ENCODE measurements at regions not wholly inside any gene's neighbourhood (a gene's known extent, or its start where the extent isn't known, plus 50 kb on each side); places are given as distances from the start of the nearest gene placed in this dataset.

GRCh38 chr9:109834855-109835254 is 54.9 kb downstream of the PALM2AKAP2 start:
- Histone ChIP-seq H3K4me2 (no peak overlapping the region), H3K4me3 (no peak overlapping the region), H3K9me3 (no peaks in the 10 kb centered on the region; the same call in 2 of the 3 replicates), H3K27ac (no peak overlapping the region), H3K4me1 (no peaks in the 10 kb centered on the region)
- DNase-seq (ENCODE audit: low read depth in 1 of 2, low spot score in 1 of 2) (no peak), FAIRE-seq (no peak), ATAC-seq (no peak)
- no peak for TF ChIP-seq E2F6 (IDR thresholded peaks at IDR 0.05; ENCODE audit: borderline replicate concordance, low read depth)
- TF ChIP-seq CTCF (IDR thresholded peaks at IDR 0.05), result no peak
- TF ChIP-seq ATOH8 (CRISPR knock-in tag; IDR thresholded peaks at IDR 0.05; ENCODE audit: low read depth), result no peak
- no peak for TF ChIP-seq RNF2 (IDR thresholded peaks at IDR 0.05; ENCODE audit: borderline replicate concordance, low read depth)
- TF ChIP-seq KDM1A (IDR thresholded peaks at IDR 0.05; ENCODE audit: low read depth), result no peak
- TF ChIP-seq HDAC2 (IDR thresholded peaks at IDR 0.05), result no peak
- no peak for TF ChIP-seq HOXA7 (CRISPR knock-in tag; IDR thresholded peaks at IDR 0.05)
- TF ChIP-seq ZSCAN20 (CRISPR knock-in tag; IDR thresholded peaks at IDR 0.05), result no peak
- no peak for TF ChIP-seq MAZ (IDR thresholded peaks at IDR 0.05; ENCODE audit: borderline replicate concordance, low read depth, low read length)
- TF ChIP-seq SREBF2 (IDR thresholded peaks at IDR 0.05), result no peak
- TF ChIP-seq POLR2AphosphoS2 (conservative IDR thresholded peaks at IDR 0.05; ENCODE audit: low read length), result no peak
- no peak for TF ChIP-seq HMGXB4 (CRISPR knock-in tag; IDR thresholded peaks at IDR 0.05; ENCODE audit: borderline replicate concordance)
- no peak for TF ChIP-seq PBX3 (IDR thresholded peaks at IDR 0.05)
- no peak for TF ChIP-seq NR3C1 (IDR thresholded peaks at IDR 0.05)
- TF ChIP-seq EHMT2 (IDR thresholded peaks at IDR 0.05; ENCODE audit: low read depth), result no peak
- TF ChIP-seq, protein P1, sequence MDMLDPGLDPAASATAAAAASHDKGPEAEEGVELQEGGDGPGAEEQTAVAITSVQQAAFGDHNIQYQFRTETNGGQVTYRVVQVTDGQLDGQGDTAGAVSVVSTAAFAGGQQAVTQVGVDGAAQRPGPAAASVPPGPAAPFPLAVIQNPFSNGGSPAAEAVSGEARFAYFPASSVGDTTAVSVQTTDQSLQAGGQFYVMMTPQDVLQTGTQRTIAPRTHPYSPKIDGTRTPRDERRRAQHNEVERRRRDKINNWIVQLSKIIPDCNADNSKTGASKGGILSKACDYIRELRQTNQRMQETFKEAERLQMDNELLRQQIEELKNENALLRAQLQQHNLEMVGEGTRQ (IDR thresholded peaks at IDR 0.05), result no peak
- TF ChIP-seq ZNF302 (CRISPR knock-in tag; IDR thresholded peaks at IDR 0.05), result no peak
- CTCF ChIA-PET, result interaction anchor here (1.1 to 1.5 kb wide), 2 partner anchors 10 to 17 kb away, joined by 3 to 5 read pairs; no protein-coding TSS in a partner anchor
- 4% methylated on average over 2 of the region's 2 CpGs for WGBS (ENCODE audit: missing lambda C conversion rate)
- POLR2A ChIA-PET, result no interaction called here

- DNase-seq (ENCODE audit: low read depth in 1 of 2, low spot score in 1 of 2), result no peak
- no peak for TF ChIP-seq CHD2 (IDR thresholded peaks at IDR 0.05; ENCODE audit: low read length, partially characterized antibody)
- TF ChIP-seq, protein P2, sequence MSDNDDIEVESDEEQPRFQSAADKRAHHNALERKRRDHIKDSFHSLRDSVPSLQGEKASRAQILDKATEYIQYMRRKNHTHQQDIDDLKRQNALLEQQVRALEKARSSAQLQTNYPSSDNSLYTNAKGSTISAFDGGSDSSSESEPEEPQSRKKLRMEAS (IDR thresholded peaks at IDR 0.05), result no peak
- TF ChIP-seq HOXB5 (CRISPR knock-in tag; IDR thresholded peaks at IDR 0.05), result no peak
- no peak for TF ChIP-seq ZC3H11A (IDR thresholded peaks at IDR 0.05)
- TF ChIP-seq RNF2 (IDR thresholded peaks at IDR 0.05; ENCODE audit: borderline replicate concordance, low read depth), result no peak
- no peak for TF ChIP-seq FOSL2 (IDR thresholded peaks at IDR 0.05)
- no peak for TF ChIP-seq FOSL2 (CRISPR knock-in tag; IDR thresholded peaks at IDR 0.05)
- Histone ChIP-seq H3K9me3 (no peaks in the 10 kb centered on the region), H3K4me3 (no peak overlapping the region), H3K4me1 (no peaks in the 10 kb centered on the region), H3K4me2 (no peak overlapping the region), H3K27ac (no peak overlapping the region)
- WGBS (ENCODE audit: missing lambda C conversion rate), result 42% methylated on average over 9 of the region's 11 CpGs
- ChIA-PET POLR2A (no interaction called here), CTCF (interaction anchor here (1.2 kb wide), 1 partner anchor 10 kb away, joined by 3 read pairs; no protein-coding TSS in a partner anchor)
- no peak for ATAC-seq
- no peak for FAIRE-seq
Observed at GRCh38 chr9:109843641-109844040, 63.6 kb downstream of the PALM2AKAP2 start.

Data from A549 (cell line).